Fibroblast of peridontal ligament (primary cell): ENCODE measurements at regions not wholly inside any gene's neighbourhood (a gene's known extent, or its start where the extent isn't known, plus 50 kb on each side); places are given as distances from the start of the nearest gene placed in this dataset.
"Not testable (repeated sequence)": the region's sequence is repeated elsewhere in the genome, so short reads cannot be mapped to it uniquely, and the experiment has no call there.

ENCODE experiments used
- DNase-seq: peaks from one replicate; pipeline ENCODE4 v3.0.0-alpha.2; 2010; ENCODE audit errors: extremely low read depth

DNA sequence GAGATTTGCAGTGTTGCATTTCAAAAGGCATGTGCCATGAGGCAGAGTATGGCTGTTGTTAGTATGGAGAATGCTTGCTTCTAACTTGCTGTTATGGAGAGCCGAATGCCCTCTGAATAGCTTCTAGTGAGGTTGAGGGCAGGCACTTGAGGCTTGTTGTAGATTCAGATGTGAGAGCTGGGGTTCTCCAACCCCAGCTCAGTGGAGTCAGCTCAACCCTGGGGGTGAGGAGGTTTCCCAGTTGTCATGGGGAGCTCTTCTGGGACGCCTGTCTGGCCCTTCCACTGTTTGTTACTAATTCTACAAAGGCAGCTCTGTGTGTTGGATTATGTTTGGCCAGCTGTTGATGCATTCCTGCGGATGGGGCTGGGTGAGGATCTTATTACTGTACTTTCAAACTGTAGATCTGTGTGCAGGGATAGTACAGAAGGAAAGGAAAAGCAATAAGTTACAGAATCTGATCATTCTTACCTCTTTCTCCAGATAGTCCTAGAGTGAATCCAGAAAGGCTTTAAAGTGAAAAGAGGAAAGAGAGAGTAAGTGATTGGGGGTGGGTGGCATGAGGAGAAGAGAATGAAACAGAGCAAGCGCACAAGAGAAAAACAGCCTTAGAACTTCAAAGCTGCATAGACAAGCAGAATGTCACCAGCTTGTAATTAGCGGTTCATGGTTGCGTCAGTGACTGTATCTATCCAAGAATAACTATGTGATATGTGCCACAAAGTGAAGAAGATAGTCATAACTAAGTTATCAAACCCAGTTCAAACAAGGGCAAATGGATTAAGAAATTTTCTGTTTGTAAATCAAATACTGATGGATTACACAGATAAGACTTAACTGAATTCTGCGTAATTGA is 148.7 kb downstream of the PRL start:
- peak; percentile 91 for DNase-seq

DNA sequence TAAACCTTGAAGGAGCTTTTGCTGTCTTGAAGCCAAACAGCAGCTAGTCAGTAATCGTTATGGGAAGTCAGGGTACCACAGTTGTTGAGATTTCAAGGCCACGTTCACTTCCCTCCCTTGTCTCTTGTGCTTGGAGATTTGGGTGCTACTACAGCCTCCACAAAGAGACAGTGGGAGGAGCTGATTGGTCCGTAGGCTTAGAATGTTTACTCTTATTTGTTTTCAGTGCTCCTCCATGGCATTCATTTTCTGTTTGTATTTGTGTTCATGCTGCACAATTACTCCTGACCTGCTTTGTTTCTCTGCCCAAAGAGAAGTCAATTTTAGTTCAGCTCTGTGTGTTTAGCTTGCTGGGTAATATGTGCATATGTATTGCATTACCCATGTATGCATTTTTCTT is 147.7 kb downstream of the PRL start:
- peak; percentile 15 for DNase-seq

DNA sequence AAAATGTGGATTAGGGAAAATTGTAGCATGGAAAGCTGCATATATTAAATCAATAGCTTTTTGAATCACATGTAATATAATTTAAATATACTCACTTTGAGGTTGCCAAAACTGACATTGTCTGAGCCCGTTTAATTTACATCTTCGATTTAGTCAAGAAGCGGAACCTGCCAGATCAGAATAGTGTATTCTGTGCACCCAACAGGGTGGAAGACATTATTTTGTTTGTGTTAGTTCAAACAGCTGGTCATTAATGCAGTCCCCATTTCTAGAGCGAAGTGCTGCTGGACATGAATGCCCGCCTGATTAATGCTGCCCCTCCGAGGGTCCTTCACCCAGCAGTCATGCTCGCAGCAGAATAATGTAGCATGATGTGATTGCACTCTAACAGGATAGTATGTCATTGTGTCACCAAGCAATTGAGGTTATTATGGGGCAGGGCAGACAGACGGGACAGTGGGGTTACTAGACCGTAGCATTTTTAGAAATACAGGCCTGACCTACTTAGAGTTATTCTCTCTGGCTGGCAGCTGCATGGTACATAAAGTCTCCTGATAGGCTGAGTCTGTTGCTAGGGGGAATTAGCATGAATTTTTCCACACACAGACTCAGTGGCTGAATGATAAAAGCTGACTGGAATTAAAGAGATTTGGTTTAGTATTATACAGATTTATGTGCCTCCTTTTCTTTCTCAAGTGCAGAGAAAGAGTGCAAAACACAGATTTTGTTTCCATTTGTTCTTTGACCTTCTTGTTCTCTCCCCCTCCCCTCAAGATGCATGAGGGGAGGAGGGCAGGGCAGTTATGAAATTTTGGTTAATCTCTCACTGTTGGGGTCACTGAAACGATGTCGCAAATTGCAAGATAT is 147.1 kb downstream of the PRL start:
- DNase-seq, result peak; percentile 62

DNA sequence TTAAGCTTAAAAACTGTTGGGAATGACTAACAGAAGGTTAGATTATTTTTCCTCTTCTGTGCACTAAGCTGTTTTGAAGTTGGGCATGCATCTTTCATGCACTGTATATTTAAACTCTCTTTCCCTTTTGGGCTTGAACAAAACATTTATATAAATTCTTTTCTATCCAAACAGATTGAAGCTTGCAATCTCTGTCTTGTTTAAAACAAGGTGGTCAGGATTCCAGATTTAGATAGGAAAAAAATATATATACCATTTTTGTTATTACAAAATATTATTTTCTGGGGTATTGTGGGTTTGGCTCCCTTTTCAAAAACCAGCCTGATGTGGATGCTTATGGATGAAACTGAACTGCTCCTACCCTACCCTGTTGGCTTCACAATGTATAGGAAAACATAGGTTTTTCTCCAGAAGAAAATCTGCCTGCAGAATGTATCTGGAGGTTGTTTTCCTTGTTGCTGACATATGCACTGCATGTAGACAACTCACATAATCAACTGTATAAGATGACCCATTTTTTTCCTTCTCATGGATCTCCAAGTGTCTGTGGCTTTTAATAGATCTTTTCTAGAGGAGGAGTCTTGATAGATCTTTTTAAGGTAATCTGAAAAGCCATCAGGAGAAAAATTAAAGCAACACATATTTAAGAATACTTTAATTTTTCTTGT is 146.3 kb downstream of the PRL start:
- DNase-seq, result peak; percentile 51

DNA sequence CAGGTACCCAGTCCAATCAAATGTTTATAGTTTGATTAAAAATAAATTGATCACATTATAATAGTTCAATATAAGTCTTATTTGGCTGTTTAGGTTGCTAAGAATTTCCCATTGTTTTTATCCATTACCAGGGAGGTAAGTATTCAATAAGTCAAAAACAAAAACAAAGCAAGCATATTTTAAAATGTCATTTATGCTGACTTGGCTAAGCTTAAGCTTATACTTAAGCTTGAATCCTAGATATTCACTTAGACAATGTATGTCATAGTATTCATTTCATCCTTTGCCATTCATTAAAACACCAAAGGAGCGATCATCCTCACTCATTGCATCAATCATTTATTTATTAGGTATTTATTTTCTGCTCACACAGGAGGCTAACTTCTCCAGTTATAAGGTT is 144.9 kb downstream of the PRL start:
- no peak for DNase-seq

DNA sequence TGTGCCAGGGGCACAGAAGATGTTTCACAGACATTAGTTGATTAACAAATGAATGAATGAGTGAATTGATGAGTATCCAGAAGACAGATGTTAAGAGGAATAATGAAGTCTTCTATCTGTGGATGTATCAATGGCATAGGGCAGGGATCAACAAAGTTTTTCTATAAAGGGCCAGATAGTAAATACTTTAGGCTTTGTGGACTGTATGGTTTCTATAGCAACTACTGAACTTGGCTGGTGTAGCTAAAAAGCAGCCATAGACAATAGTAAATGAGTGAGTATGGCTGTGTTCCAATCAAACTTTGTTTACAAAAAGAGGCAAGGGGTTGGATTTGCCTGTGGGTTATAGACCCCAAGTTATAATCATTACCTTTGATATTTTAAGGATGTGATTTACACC is 144.0 kb downstream of the PRL start:
- no peak for DNase-seq

DNA sequence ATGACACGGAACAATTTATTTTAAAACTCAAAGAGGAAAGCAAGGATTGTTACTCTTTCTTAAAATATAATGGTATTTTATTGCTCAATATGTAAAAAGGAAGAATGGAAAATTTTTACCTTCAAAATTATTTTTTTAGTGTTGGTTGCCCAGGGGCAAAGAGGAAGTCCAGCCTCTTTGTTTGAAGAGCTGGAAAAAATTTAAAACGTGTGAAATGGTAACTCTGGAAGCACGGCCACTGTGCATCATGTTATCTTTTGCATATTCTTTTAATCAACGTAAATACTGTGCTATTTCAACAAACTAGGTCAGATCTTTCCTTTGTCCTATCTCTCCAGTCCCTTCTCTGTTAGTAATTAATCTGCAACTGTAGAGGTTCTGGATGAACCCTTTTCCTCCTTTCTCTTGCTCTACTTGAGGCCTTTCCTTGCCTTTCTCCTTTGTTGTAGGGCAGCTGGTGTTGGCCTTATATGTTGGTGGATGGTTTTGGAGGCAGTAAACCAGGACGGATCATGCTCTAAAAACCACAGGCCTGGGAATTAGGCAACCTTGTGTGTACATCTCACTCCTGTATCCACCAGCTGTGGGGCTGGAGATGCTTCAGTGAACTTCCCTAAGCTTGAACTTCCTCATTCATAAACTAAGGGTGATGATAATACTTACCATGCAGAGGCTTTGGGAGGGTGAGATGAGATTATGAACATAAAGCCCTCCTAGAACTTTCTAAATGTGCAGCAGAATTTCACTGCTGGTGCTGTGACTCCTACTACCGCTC is 143.3 kb downstream of the PRL start:
- peak; percentile 55 for DNase-seq

DNA sequence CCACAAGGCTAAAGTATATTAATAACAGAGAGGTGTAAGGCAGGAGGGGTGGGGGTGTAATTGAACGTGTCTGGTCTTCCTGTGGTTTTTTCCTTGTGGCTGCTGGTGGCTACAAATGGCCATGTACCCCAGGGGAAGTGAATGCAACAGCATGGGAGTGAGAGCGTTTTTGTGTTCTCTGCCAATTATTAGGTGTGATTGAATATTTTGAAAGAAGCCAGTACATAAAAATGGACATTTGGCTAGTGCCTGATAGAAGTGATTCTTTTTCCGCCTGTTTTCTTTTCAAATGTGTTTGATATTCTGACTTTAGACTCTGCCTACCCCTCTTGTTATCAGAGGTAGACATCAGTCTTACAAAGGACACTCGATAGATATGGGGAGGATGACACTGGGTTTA is 141.3 kb downstream of the PRL start:
- DNase-seq, result no peak

DNA sequence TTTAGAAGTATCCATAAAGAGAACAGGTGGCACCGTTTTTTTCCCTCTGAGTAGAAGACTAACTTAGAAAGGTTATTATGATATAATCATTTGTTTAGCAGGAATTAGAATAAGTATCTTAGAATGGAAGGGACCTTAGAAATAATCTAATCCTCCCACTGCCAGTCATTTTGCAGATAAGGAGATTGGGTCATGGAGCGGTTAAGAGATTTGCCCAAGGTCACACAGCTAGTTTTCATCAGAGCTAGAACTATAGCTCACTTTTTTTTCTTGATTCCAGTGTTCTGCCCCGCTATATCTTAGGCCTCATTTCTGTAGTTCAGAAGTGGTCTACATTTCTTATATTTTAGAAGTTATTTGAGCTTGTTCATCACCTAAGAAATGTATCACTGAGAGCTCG is 139.6 kb downstream of the PRL start:
- no peak for DNase-seq

DNA sequence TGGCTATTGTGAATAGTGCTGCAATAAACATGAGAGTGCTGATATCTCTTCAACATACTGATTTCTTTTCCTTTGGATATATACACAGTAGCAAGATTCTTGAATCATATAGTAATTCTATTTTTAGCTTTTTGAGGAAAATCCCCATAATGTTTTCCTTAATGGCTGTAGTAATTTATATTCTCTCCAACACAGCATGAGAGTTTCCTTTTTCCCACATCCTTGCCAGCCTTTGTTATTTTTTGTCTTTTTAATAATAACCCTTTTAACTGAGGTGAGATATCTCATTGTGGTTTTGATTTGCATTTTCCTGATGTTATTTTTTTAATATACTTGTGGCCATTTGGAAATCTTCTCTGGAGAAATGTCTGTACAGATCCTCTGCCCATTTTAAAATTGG is 132.6 kb downstream of the PRL start:
- no peak for DNase-seq

DNA sequence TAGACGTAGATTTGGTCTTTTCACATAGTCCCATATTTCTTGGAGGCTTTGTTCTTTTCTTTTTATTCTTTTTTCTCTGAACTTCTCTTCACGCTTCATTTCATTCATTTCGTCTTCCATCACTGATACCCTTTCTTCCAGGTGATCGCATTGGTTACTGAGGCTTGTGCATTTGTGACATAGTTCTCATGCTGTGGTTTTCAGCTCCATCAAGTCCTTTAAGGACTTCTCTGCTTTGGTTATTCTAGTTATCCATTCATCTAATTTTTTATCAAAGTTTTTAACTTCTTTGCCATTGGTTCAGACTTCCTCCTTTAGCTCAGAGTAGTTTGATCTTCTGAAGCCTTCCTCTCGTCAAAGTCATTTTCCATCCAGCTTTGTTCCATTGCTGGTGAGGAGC is 125.8 kb downstream of the PRL start:
- DNase-seq, result not testable (repeated sequence)

DNA sequence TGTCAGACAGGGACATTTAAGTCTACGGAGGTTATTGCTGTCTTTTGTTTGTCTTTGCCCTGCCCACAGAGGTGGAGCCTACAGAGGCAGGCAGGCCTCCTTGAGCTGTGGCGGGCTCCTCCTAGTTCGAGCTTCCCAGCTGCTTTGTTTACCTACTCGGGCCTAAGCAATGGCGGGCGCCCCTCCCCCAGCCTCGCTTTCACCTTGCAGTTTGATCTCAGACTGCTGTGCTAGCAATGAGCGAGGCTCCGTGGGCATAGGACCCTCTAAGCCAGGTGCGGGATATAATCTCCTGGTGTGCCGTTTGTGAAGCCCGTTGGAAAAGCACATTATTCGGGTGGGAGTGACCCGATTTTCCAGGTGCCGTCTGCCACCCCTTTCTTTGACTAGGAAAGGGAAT is 125.0 kb downstream of the PRL start:
- not testable (repeated sequence) for DNase-seq

DNA sequence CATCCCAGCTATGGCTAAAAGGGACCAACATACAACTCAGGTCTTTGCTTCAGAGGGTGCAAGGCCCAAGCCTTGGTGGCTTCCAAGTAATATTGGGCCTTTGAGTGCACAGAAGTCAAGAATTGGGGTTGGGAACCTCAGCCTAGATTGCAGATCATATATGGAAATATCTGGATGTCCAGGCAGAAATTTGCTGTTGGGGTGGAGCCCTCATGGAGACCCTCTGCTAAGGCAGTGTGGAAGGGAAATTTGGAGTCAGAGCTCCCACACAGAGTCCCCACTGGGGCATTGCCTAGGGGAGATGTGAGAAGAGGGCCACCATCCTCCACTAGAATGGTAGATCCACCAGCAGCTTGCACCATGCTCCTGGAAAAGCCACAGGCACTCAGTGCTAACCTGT is 123.5 kb downstream of the PRL start:
- no peak for DNase-seq

DNA sequence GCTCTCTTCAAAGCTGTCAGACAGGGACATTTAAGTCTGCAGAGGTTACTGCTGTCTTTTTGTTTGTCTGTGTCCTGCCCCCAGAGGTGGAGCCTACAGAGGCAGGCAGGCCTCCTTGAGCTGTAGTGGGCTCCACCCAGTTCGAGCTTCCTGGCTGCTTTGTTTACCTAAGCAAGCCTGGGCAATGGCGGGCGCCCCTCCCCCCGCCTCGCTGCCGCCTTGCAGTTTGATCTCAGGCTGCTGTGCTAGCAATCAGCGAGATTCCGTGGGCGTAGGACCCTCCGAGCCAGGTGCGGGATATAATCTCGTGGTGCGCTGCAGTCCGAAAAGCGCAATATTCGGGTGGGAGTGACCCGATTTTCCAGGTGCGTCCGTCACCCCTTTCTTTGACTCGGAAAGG is 116.6 kb downstream of the PRL start:
- DNase-seq, result not testable (repeated sequence)

DNA sequence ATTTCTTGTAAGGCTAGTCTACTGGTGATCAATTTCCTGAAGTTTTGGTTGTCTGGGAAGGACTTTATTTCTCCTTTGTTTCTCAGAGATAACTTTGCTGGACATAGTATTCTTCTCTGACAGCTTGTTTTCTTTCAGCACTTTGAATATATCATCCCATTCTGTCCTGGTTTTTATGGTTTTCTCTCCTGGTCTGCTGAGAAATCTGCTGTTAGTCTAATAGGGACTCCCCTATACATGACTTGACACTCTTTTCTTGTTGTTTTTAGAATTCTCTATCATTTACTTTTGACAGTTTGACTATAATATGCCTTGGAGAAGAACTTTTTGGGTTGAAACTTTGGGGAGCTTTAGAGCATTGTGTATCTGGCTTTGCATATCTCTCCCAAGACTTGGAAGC is 112.5 kb downstream of the PRL start:
- DNase-seq, result no peak

DNA sequence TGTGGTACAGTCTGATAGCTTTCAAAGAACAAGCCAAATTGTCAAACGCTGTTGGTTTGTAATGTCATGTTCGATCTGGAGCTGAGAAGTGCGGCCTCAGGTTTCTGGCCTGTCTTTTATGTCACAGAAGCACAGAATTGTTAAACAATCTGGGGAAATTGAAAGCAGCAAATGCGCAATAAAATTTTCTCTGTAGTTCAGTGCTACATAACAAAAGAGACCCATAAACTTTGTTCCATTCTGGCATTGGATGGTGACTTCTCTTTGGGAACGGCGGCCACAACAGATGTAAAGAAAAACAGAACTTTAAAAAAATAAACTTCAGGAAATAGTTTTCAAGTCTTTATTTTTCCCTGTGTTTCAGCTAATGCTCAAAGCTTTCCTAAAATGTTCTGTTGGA is 106.9 kb downstream of the PRL start:
- no peak for DNase-seq

DNA sequence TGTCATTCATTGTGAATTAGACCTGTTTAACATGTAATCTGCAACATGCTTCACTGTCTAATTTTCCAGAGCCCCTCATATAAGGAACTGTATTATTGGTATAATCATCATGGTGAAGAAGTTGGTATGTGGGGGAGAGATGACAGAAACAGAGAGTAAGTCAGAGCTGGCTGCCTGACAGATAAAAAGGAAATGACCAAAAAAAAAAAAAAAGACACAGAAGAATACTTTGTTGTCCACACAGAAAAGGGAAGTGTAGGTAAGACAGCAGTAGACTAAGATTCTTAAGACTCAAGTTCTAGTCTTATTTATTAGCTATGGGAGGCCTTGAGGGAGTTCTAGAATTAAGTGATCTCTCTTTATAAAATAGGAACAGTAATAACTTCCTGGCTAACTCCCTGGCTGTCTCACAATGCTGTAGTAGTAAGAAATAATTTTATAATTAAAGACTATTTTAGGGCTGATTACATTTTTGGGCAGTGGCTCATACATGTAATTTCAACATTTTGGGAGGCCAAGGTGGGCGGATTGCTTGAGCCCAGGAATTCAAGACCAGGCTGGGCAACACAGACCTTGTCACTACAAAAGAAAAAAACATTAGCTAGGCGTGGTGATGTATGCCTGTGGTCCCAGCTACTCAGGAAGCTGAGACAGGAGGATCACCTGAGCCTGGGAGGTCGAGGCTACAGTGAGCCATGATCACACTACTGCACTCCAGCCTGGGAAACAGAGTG is 102.5 kb downstream of the PRL start:
- DNase-seq, result no peak

DNA sequence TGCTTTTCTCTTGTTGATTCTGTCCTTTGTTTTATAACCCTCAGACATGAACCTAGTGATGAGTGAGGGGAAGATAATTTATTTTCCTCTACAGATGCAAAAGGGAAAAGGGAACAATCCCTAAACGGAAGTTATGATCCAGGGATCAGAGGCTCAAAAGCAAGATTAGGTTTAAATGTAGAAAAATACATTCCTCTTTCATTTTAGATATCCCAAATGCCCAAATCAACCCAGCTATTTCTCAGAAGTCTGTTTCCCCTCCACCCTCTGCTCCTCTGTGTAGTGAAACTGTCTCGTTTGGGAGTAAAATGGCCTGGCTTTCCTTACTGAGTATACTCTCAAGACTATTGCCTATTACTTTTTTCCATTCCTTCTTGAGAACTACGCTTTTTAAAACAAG is 97.1 kb downstream of the PRL start:
- DNase-seq, result no peak

DNA sequence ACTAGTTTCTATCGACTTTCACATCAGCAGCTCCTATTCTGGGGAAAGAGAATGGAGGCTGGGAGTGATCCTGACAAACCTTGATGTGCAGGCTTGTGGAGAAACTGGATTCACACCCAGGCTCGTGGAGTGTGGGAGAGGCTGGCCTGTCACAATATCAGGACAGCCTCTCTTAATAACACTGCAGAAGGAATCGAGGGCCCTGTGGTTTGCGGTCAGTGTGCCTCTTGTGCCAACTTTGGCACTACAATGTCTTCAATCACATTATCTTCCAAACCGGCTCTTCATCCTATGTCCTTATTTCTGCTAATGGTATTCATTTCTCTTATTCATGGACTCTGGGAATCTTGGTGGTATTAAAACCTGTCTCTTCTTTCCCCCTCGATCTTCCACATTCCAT is 92.7 kb downstream of the PRL start:
- DNase-seq, result no peak

DNA sequence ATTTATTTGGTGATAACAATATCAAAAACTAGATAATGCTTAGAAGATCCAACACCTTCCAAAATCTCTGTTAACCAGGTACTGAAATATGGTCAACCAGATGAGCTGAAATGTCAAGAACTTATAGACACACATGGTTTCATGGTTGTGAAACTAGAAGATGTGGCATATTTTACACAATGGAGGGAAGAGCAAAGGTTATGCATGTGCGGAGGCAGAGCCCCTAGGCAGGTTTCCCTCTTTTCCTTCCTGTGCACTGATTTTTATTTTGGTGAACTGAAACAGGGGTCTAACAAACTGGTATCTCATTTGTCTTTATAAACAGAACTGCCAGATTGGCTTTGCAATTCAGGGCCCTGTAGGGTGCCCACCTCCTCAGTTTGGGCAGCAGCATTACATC is 91.6 kb downstream of the PRL start:
- DNase-seq, result no peak

DNA sequence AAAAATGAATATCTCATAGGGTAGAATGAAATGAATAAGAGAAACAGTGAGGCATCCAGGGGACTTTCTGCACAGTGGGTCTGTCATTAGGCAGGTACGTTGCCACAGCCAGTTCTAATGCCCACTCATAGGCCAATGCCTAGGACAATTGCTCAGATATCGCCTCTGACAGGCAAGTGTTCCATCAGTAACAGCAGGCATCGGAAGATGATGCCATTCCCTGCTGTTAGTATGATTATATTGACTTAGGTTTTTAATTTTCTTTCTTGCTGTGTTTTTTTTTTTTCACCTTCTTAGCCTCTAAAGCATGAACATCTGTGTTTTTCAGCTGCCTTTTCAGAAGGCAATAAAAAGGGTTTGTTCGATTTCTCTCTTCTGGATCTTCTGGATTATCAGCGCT is 90.7 kb downstream of the PRL start:
- no peak for DNase-seq
